ENCODE measurements at regions not wholly inside any gene's neighbourhood (a gene's known extent, or its start where the extent isn't known, plus 50 kb on each side); places are given as distances from the start of the nearest gene placed in this dataset.

GRCh38 chr5:110853267-110853666 is 114.5 kb downstream of the SLC25A46 start:
- H3K4me2 ChIP-seq (ENCODE audit: low read length): no peak overlapping the region
- H3K9me3 ChIP-seq (ENCODE audit: low read length): peaks cover 3% of the 10 kb centered on the region; the same call in 1 of the 2 replicates
- H3F3A ChIP-seq (ENCODE audit: insufficient read depth, low read length): no peaks in the 10 kb centered on the region
- no peak overlapping the region for H2AFZ ChIP-seq (ENCODE audit: low read length)
- no peaks in the 10 kb centered on the region for H3K27me3 ChIP-seq (ENCODE audit: insufficient read depth, low read length)
- H3K9ac ChIP-seq (ENCODE audit: low read length): no peak overlapping the region
- no peaks in the 10 kb centered on the region for H3K36me3 ChIP-seq (ENCODE audit: insufficient read depth, low read length)
- no peaks in the 10 kb centered on the region for H3K9me2 ChIP-seq (ENCODE audit: low read depth, low read length)
- no peaks in the 10 kb centered on the region for H4K20me1 ChIP-seq (ENCODE audit: insufficient read depth, low read length)
- no peak overlapping the region for H3K4me3 ChIP-seq (ENCODE audit: low read depth, low read length, poor library complexity, severe bottlenecking)
- H3K79me2 ChIP-seq (ENCODE audit: insufficient read depth, low read length): no peaks in the 10 kb centered on the region
- TF ChIP-seq EZH2 (IDR thresholded peaks at IDR 0.05; ENCODE audit: borderline replicate concordance, low read length): no peak
- TF ChIP-seq CTCF (IDR thresholded peaks at IDR 0.05; ENCODE audit: low read length): no peak
- H3K4me1 ChIP-seq (ENCODE audit: insufficient read depth, low read length, severe bottlenecking): peaks cover 8% of the 10 kb centered on the region
- no peak overlapping the region for H3K27ac ChIP-seq (ENCODE audit: low read depth, low read length, poor library complexity, severe bottlenecking)

DNA sequence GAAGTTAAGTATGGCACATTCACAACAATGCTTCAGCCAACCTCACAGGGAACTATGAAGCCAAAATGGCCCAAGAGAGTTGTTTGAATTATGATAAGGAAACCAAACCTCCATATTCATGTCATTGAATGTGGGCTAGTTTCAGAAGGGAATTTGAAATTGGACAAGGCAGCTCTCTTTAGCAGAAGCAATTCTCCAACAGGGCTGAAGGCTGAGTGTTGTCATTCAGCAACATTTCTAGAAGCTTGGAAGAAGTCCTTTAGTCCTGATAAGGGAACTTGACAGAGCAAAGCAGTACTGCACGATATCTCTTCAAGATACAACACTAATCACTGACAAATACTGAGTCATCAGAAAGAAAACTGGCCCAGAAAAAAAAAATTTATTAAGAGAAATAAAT is 115.4 kb downstream of the SLC25A46 start:
- no peak overlapping the region for H3K9ac ChIP-seq (ENCODE audit: low read length)
- no peak overlapping the region for H3K4me3 ChIP-seq (ENCODE audit: low read depth, low read length, poor library complexity, severe bottlenecking)
- peaks cover 8% of the 10 kb centered on the region for H3K4me1 ChIP-seq (ENCODE audit: insufficient read depth, low read length, severe bottlenecking)
- H2AFZ ChIP-seq (ENCODE audit: low read length): no peak overlapping the region
- H3K27ac ChIP-seq (ENCODE audit: low read depth, low read length, poor library complexity, severe bottlenecking): no peak overlapping the region
- H3F3A ChIP-seq (ENCODE audit: insufficient read depth, low read length): no peaks in the 10 kb centered on the region
- no peaks in the 10 kb centered on the region for H3K9me2 ChIP-seq (ENCODE audit: low read depth, low read length)
- TF ChIP-seq EZH2 (IDR thresholded peaks at IDR 0.05; ENCODE audit: borderline replicate concordance, low read length): no peak
- no peak for TF ChIP-seq CTCF (IDR thresholded peaks at IDR 0.05; ENCODE audit: low read length)
- no peaks in the 10 kb centered on the region for H3K36me3 ChIP-seq (ENCODE audit: insufficient read depth, low read length)
- H3K4me2 ChIP-seq (ENCODE audit: low read length): no peak overlapping the region
- no peaks in the 10 kb centered on the region for H3K79me2 ChIP-seq (ENCODE audit: insufficient read depth, low read length)
- H3K9me3 ChIP-seq (ENCODE audit: low read length): no peaks in the 10 kb centered on the region
- H4K20me1 ChIP-seq (ENCODE audit: insufficient read depth, low read length): no peaks in the 10 kb centered on the region
- H3K27me3 ChIP-seq (ENCODE audit: insufficient read depth, low read length): no peaks in the 10 kb centered on the region

- Histone ChIP-seq H3F3A (ENCODE audit: insufficient read depth, low read length) (no peaks in the 10 kb centered on the region), H3K9me3 (ENCODE audit: low read length) (no peaks in the 10 kb centered on the region), H3K9ac (ENCODE audit: low read length) (no peak overlapping the region), H4K20me1 (ENCODE audit: insufficient read depth, low read length) (no peaks in the 10 kb centered on the region), H3K79me2 (ENCODE audit: insufficient read depth, low read length) (no peaks in the 10 kb centered on the region), H3K4me2 (ENCODE audit: low read length) (no peak overlapping the region), H3K4me1 (ENCODE audit: insufficient read depth, low read length, severe bottlenecking) (peaks cover 8% of the 10 kb centered on the region), H3K27ac (ENCODE audit: low read depth, low read length, poor library complexity, severe bottlenecking) (no peak overlapping the region), H3K36me3 (ENCODE audit: insufficient read depth, low read length) (no peaks in the 10 kb centered on the region), H3K27me3 (ENCODE audit: insufficient read depth, low read length) (no peaks in the 10 kb centered on the region), H3K4me3 (ENCODE audit: low read depth, low read length, poor library complexity, severe bottlenecking) (no peak overlapping the region), H2AFZ (ENCODE audit: low read length) (no peak overlapping the region), H3K9me2 (ENCODE audit: low read depth, low read length) (no peaks in the 10 kb centered on the region)
- TF ChIP-seq EZH2 (IDR thresholded peaks at IDR 0.05; ENCODE audit: borderline replicate concordance, low read length): no peak
- no peak for TF ChIP-seq CTCF (IDR thresholded peaks at IDR 0.05; ENCODE audit: low read length)
Observed at GRCh38 chr5:110855961-110856360, 117.2 kb downstream of the SLC25A46 start.
